Gastrocnemius medialis (tissue), 4 donors: ENCODE measurements at regions not wholly inside any gene's neighbourhood (a gene's known extent, or its start where the extent isn't known, plus 50 kb on each side); places are given as distances from the start of the nearest gene placed in this dataset.

Experiments used
- ATAC-seq, 2 donors: fragments of 150-250 bp; one replicate each; pipeline ENCODE4 v1.9.1; 2016
- DNase-seq, 2 donors: peaks; one replicate each; pipeline ENCODE4 v3.0.0-alpha.2; 2019
- H3K27ac ChIP-seq, 4 donors: fragments of 200-600 bp; sonication (generic); 1 replicate in 1 of 4; 2 replicates in 3 of 4; pipeline ENCODE4 v1.5.1; 2016 to 2018; ENCODE audit warnings: mild to moderate bottlenecking in 2 of 4, moderate library complexity in 1 of 4
- H3K27me3 ChIP-seq, 3 donors: fragments of 200-600 bp; sonication (generic) in 2 of 3; 1 replicate in 1 of 3; 2 replicates in 2 of 3; pipeline versions ENCODE4 v1.5.1 to v1.6.0; 2016 to 2019; ENCODE audit warnings: mild to moderate bottlenecking in 1 of 3, moderate library complexity in 1 of 3
- H3K36me3 ChIP-seq, 2 donors: fragments of 200-600 bp; sonication (generic) in 1 of 2; one replicate each; pipeline ENCODE4 v1.5.1; 2017 to 2018
- H3K4me1 ChIP-seq, 2 donors: fragments of 200-600 bp; sonication (generic) in 1 of 2; one replicate each; pipeline ENCODE4 v1.5.1; 2016 to 2017; ENCODE audit warnings: mild to moderate bottlenecking in 2 of 2
- H3K4me3 ChIP-seq, 4 donors: fragments of 200-600 bp; sonication (generic) in 3 of 4; 1 replicate in 1 of 4; 2 replicates in 3 of 4; pipeline ENCODE4 v1.5.1; 2016 to 2019; ENCODE audit warnings: mild to moderate bottlenecking in 2 of 4
- H3K9me3 ChIP-seq, 3 donors: fragments of 200-600 bp; sonication (generic) in 2 of 3; 1 replicate in 1 of 3; 2 replicates in 2 of 3; pipeline ENCODE4 v1.5.1; 2016 to 2019
- CTCF ChIP-seq, 5 experiments: fragments of 450-650 bp in 3 of 5; fragments of 200-600 bp in 2 of 5; sonication (generic) in 2 of 5; IDR thresholded peaks in 4 of 5; conservative IDR thresholded peaks in 1 of 5; 1 replicate in 4 of 5; 2 replicates in 1 of 5; pipeline ENCODE4 v1.5.1; 2016 to 2019; ENCODE audit warnings: antibody characterized with exemption in 5 of 5, mild to moderate bottlenecking in 3 of 5, moderate library complexity in 3 of 5
- POLR2A ChIP-seq, 2 donors: fragments of 450-650 bp; IDR thresholded peaks; one replicate each; pipeline ENCODE4 v1.6.1; 2017; ENCODE audit warnings: antibody characterized with exemption in 2 of 2, mild to moderate bottlenecking in 2 of 2, moderate library complexity in 2 of 2
- in situ Hi-C, 4 donors: fragments of 200-750 bp; cut with MboI; loops; one replicate each; pipeline versions ENCODE4 v1.15.0 to v1.8.0; 2017; ENCODE audit warnings: low sequenced_read_pairs in 4 of 4
- intact Hi-C: fragments of 100-400 bp; cut with DNase I; formaldehyde crosslinking; loops from one replicate; pipeline ENCODE4 v1.15.1; 2023; ENCODE audit warnings: low total_unique reads

GRCh38 chr11:38332046-38332445 is 1734.0 kb upstream of the RAG2 start:
- intact Hi-C loops = no loop called here
- no peak for TF ChIP-seq CTCF (IDR thresholded peaks at IDR 0.05 in 4 of 5, conservative IDR thresholded peaks at IDR 0.05 in 1 of 5)
- TF ChIP-seq POLR2A (IDR thresholded peaks at IDR 0.05) = no peak
- Histone ChIP-seq H3K9me3 (no peaks in the 10 kb centered on the region), H3K36me3 (no peaks in the 10 kb centered on the region), H3K4me3 (no peak overlapping the region), H3K27ac (no peak overlapping the region), H3K27me3 (no peaks in the 10 kb centered on the region), H3K4me1 (no peaks in the 10 kb centered on the region)
- ATAC-seq (no peak), DNase-seq (no peak)
- in situ Hi-C loops = no loop called here

GRCh38 chr11:38330578-38330977 is 1732.5 kb upstream of the RAG2 start:
- intact Hi-C loops = no loop called here

GRCh38 chr11:38323961-38324761 is 1726.1 kb upstream of the RAG2 start:
- Histone ChIP-seq H3K4me3 (no peak overlapping the region), H3K27me3 (no peaks in the 10 kb centered on the region), H3K36me3 (no peaks in the 10 kb centered on the region), H3K9me3 (no peaks in the 10 kb centered on the region), H3K27ac (no peak overlapping the region), H3K4me1 (no peaks in the 10 kb centered on the region)
- in situ Hi-C loops = no loop called here
- intact Hi-C loops = no loop called here
- TF ChIP-seq POLR2A (IDR thresholded peaks at IDR 0.05) = no peak
- no peak for TF ChIP-seq CTCF (IDR thresholded peaks at IDR 0.05 in 4 of 5, conservative IDR thresholded peaks at IDR 0.05 in 1 of 5)
- DNase-seq (no peak), ATAC-seq (no peak)

More at GRCh38 chr11:38330578-38330977, 1732.5 kb upstream of the RAG2 start:
- Histone ChIP-seq H3K9me3 (no peaks in the 10 kb centered on the region), H3K27me3 (no peaks in the 10 kb centered on the region), H3K36me3 (no peaks in the 10 kb centered on the region), H3K4me1 (no peaks in the 10 kb centered on the region), H3K4me3 (no peak overlapping the region), H3K27ac (no peak overlapping the region)
- ATAC-seq (no peak), DNase-seq (no peak)
- in situ Hi-C loops = no loop called here
- TF ChIP-seq POLR2A (IDR thresholded peaks at IDR 0.05) = no peak
- TF ChIP-seq CTCF (IDR thresholded peaks at IDR 0.05 in 4 of 5, conservative IDR thresholded peaks at IDR 0.05 in 1 of 5) = no peak

GRCh38 chr11:38315151-38315550 is 1717.1 kb upstream of the RAG2 start:
- Histone ChIP-seq H3K9me3 (no peaks in the 10 kb centered on the region), H3K4me3 (no peak overlapping the region), H3K27ac (no peak overlapping the region), H3K4me1 (no peaks in the 10 kb centered on the region), H3K27me3 (no peaks in the 10 kb centered on the region), H3K36me3 (no peaks in the 10 kb centered on the region)
- ATAC-seq (no peak), DNase-seq (no peak)
- intact Hi-C loops = no loop called here
- TF ChIP-seq POLR2A (IDR thresholded peaks at IDR 0.05) = no peak
- TF ChIP-seq CTCF (IDR thresholded peaks at IDR 0.05 in 4 of 5, conservative IDR thresholded peaks at IDR 0.05 in 1 of 5) = no peak
- in situ Hi-C loops = no loop called here

- no peaks in the 10 kb centered on the region for H3K27me3 ChIP-seq
- no peaks in the 10 kb centered on the region for H3K9me3 ChIP-seq
- TF ChIP-seq POLR2A (IDR thresholded peaks at IDR 0.05) (no peak), CTCF (IDR thresholded peaks at IDR 0.05 in 4 of 5, conservative IDR thresholded peaks at IDR 0.05 in 1 of 5) (no peak)
- H3K27ac ChIP-seq = no peak overlapping the region
- H3K4me1 ChIP-seq = no peaks in the 10 kb centered on the region
- no peaks in the 10 kb centered on the region for H3K36me3 ChIP-seq
- in situ Hi-C loops (no loop called here), intact Hi-C loops (no loop called here)
- no peak for ATAC-seq
- DNase-seq = no peak
- no peak overlapping the region for H3K4me3 ChIP-seq
Observed at GRCh38 chr11:38307455-38307854, 1709.4 kb upstream of the RAG2 start.
